ENCODE measurements at regions not wholly inside any gene's neighbourhood (a gene's known extent, or its start where the extent isn't known, plus 50 kb on each side); places are given as distances from the start of the nearest gene placed in this dataset.

GRCh38 chr1:4916610-4917009, 262.2 kb downstream of the AJAP1 start:
- DNase-seq: peak; percentile 61

GRCh38 chr1:4915154-4915553, 260.7 kb downstream of the AJAP1 start:
- DNase-seq: no peak

- no peak for DNase-seq
These were observed 254.1 kb downstream of the AJAP1 start for GRCh38 chr1:4908486-4908885.

- DNase-seq: peak; percentile 20
These were observed 240.2 kb downstream of the AJAP1 start for GRCh38 chr1:4894566-4894965.

GRCh38 chr1:4880626-4881025, 226.2 kb downstream of the AJAP1 start:
- DNase-seq: no peak

- no peak for DNase-seq
These were observed 223.0 kb downstream of the AJAP1 start for GRCh38 chr1:4877426-4877825.

GRCh38 chr1:4871373-4871772, 217.0 kb downstream of the AJAP1 start:
- no peak for DNase-seq

GRCh38 chr1:4868521-4868920, 214.1 kb downstream of the AJAP1 start:
- no peak for DNase-seq

GRCh38 chr1:4856396-4856795, 202.0 kb downstream of the AJAP1 start:
- no peak for DNase-seq

GRCh38 chr1:4854367-4854766, 200.0 kb downstream of the AJAP1 start:
- no peak for DNase-seq

- no peak for DNase-seq
These were observed 199.5 kb downstream of the AJAP1 start for GRCh38 chr1:4853904-4854303.

GRCh38 chr1:4851385-4852065, 197.1 kb downstream of the AJAP1 start:
- no peak for DNase-seq

GRCh38 chr1:4848431-4848830, 194.0 kb downstream of the AJAP1 start:
- DNase-seq: no peak

- no peak for DNase-seq
These were observed 193.3 kb downstream of the AJAP1 start for GRCh38 chr1:4847711-4848110.
